ENCODE measurements at regions not wholly inside any gene's neighbourhood (a gene's known extent, or its start where the extent isn't known, plus 50 kb on each side); places are given as distances from the start of the nearest gene placed in this dataset.

DNA sequence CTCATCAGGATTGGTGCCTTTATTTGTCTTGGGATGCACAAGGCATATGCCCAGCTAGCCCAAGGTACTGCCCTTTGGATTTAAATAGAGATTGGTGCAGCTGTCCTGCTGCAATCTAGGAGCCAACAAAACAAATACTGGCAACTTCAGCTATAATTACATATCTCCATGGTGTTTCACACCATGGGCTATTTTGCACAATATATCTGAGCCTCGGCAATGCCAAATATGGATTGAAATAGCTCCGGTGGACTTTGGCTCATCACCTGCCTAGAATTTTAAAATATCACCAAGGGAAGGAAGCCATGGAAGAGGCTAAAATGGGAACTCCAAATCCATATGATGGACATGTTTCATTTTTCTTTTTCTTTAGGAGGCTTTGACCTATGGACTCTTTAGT, 367.8 kb upstream of the UMPS start:
- TF ChIP-seq, protein P1, sequence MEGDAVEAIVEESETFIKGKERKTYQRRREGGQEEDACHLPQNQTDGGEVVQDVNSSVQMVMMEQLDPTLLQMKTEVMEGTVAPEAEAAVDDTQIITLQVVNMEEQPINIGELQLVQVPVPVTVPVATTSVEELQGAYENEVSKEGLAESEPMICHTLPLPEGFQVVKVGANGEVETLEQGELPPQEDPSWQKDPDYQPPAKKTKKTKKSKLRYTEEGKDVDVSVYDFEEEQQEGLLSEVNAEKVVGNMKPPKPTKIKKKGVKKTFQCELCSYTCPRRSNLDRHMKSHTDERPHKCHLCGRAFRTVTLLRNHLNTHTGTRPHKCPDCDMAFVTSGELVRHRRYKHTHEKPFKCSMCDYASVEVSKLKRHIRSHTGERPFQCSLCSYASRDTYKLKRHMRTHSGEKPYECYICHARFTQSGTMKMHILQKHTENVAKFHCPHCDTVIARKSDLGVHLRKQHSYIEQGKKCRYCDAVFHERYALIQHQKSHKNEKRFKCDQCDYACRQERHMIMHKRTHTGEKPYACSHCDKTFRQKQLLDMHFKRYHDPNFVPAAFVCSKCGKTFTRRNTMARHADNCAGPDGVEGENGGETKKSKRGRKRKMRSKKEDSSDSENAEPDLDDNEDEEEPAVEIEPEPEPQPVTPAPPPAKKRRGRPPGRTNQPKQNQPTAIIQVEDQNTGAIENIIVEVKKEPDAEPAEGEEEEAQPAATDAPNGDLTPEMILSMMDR (conservative IDR thresholded peaks at IDR 0.05), result no peak
- no peak for TF ChIP-seq ZFX (IDR thresholded peaks at IDR 0.05)
